ENCODE measurements at regions not wholly inside any gene's neighbourhood (a gene's known extent, or its start where the extent isn't known, plus 50 kb on each side); places are given as distances from the start of the nearest gene placed in this dataset.

- TF ChIP-seq CTCF (IDR thresholded peaks at IDR 0.05; ENCODE audit: low read depth, low read length) = no peak
- H3K27me3 ChIP-seq = no peaks in the 10 kb centered on the region
- H3K9me3 ChIP-seq (ENCODE audit: low read depth) = no peaks in the 10 kb centered on the region
- no peak for DNase-seq (ENCODE audit: low read depth in 1 of 2, low spot score in 1 of 2)
- H3K4me1 ChIP-seq (ENCODE audit: low read depth) = peaks cover 41% of the 10 kb centered on the region
- no peak overlapping the region for H3K4me3 ChIP-seq
- peak overlapping the region; percentile 75 for H3K27ac ChIP-seq
- H3K36me3 ChIP-seq = no peaks in the 10 kb centered on the region
These were observed 147.5 kb downstream of the SLC16A9 start for GRCh38 chr10:59562126-59562525.

GRCh38 chr10:59561477-59562121, 148.1 kb downstream of the SLC16A9 start:
- H3K4me1 ChIP-seq (ENCODE audit: low read depth) = peaks cover 46% of the 10 kb centered on the region
- H3K4me3 ChIP-seq = no peak overlapping the region
- peak overlapping the region; percentile 75 for H3K27ac ChIP-seq
- no peak for TF ChIP-seq CTCF (IDR thresholded peaks at IDR 0.05; ENCODE audit: low read depth, low read length)
- H3K36me3 ChIP-seq = no peaks in the 10 kb centered on the region
- peak in 1 of 2 donors; percentile 56 for DNase-seq (ENCODE audit: low read depth in 1 of 2, low spot score in 1 of 2)
- H3K27me3 ChIP-seq = no peaks in the 10 kb centered on the region
- no peaks in the 10 kb centered on the region for H3K9me3 ChIP-seq (ENCODE audit: low read depth)

GRCh38 chr10:59560990-59561389, 148.7 kb downstream of the SLC16A9 start:
- Histone ChIP-seq H3K36me3 (no peaks in the 10 kb centered on the region), H3K27ac (peak overlapping the region; percentile 75), H3K27me3 (no peaks in the 10 kb centered on the region), H3K4me1 (ENCODE audit: low read depth) (peaks cover 46% of the 10 kb centered on the region), H3K9me3 (ENCODE audit: low read depth) (no peaks in the 10 kb centered on the region), H3K4me3 (no peak overlapping the region)
- DNase-seq (ENCODE audit: low read depth in 1 of 2, low spot score in 1 of 2) = peak in 1 of 2 donors; percentile 37
- TF ChIP-seq CTCF (IDR thresholded peaks at IDR 0.05; ENCODE audit: low read depth, low read length) = no peak

- no peak for TF ChIP-seq CTCF (IDR thresholded peaks at IDR 0.05; ENCODE audit: low read depth, low read length)
- H3K4me1 ChIP-seq (ENCODE audit: low read depth) = peaks cover 46% of the 10 kb centered on the region
- peak; percentile 15 to 81 for DNase-seq (ENCODE audit: low read depth in 1 of 2, low spot score in 1 of 2)
- no peaks in the 10 kb centered on the region for H3K36me3 ChIP-seq
- H3K9me3 ChIP-seq (ENCODE audit: low read depth) = no peaks in the 10 kb centered on the region
- no peak overlapping the region for H3K4me3 ChIP-seq
- no peaks in the 10 kb centered on the region for H3K27me3 ChIP-seq
- H3K27ac ChIP-seq = peak overlapping the region; percentile 75
These were observed 149.5 kb downstream of the SLC16A9 start for GRCh38 chr10:59560161-59560560.

- Histone ChIP-seq H3K27ac (peak overlapping the region; percentile 84), H3K4me1 (ENCODE audit: low read depth) (peaks cover 46% of the 10 kb centered on the region), H3K36me3 (no peaks in the 10 kb centered on the region), H3K4me3 (no peak overlapping the region), H3K27me3 (no peaks in the 10 kb centered on the region), H3K9me3 (ENCODE audit: low read depth) (no peaks in the 10 kb centered on the region)
- DNase-seq (ENCODE audit: low read depth in 1 of 2, low spot score in 1 of 2) = no peak
- TF ChIP-seq CTCF (IDR thresholded peaks at IDR 0.05; ENCODE audit: low read depth, low read length) = no peak
These were observed 151.6 kb downstream of the SLC16A9 start for GRCh38 chr10:59558066-59558465.

Data from cardiac muscle cell (in vitro differentiated cells and primary cell).